ENCODE measurements at regions not wholly inside any gene's neighbourhood (a gene's known extent, or its start where the extent isn't known, plus 50 kb on each side); places are given as distances from the start of the nearest gene placed in this dataset.

DNA sequence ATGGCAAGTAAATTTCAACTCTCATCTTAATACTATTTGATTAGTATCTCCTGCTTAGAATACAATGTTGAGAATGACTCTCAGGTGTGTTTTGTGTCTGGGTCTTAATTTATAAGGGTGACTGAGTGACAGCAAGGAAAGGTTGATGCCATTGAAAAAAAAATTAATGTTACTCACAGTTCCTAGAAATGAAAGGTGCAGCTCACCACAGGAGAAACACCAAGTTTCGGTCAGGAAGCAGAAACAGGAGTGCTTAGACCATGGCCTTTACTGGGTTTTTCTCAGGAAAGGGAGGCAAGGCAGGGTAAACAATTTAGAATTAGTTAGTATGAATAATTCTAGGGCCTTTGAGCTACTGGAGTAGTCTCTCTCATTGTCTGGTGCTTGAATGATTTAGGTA is 159.2 kb upstream of the C9orf72 start:
- Mint-ChIP-seq H3K36me3 (no peaks in the 10 kb centered on the region), H3K9me3 (peaks cover 0 to 10% (median 2%) of the 10 kb centered on the region in 6 donors), H3K27ac (no peak overlapping the region), H3K4me3 (no peak overlapping the region), H3K27me3 (ENCODE audit: low read depth in 3 of 3) (peaks cover 0 to 2% (median 0%) of the 10 kb centered on the region in 3 donors), H3K4me1 (no peaks in the 10 kb centered on the region)
- no peak for DNase-seq

DNA sequence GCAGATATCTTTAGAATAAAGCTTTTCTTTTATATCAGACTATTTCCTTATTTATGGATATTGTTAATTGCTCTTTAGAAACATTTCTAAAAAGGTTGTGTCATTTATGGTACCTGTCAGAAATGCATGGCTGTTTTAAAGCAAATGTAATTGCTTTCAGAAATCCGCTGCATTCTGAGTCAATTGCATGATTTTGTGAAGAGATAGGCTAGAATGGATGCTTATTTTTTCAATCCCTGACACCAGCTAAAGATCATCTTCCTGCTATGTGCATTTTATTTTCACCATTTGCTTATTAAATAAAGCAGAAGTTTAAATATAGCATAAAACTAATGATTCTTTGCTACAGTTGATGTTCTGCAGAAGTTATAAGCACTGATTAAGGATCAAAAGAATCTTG is 170.2 kb upstream of the C9orf72 start:
- peaks cover 6 to 26% (median 15%) of the 10 kb centered on the region in 6 donors for H3K9me3 Mint-ChIP-seq
- H3K27me3 Mint-ChIP-seq (ENCODE audit: low read depth in 3 of 3): peaks cover 0 to 7% (median 3%) of the 10 kb centered on the region in 3 donors
- H3K4me3 Mint-ChIP-seq: no peak overlapping the region
- DNase-seq: no peak
- H3K36me3 Mint-ChIP-seq: no peaks in the 10 kb centered on the region
- H3K27ac Mint-ChIP-seq: no peak overlapping the region
- no peaks in the 10 kb centered on the region for H3K4me1 Mint-ChIP-seq

DNA sequence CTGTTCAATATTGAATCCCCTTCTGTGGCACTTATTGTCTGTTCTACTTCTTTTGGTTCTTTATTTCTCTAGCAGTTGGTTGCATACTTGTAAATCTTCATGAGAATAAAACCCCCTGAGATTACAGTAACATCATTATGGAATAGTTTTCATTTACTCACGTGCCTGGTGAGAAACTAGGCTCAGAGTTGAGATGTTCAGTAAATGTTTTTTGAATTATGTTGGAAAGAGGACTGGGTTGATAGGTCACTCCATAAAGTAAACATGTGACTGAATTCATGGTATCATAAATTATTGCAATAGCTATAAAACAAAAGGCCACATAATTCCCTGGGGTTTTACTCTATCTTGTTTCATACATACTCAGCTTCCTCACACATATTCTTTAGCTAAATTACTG is 174.2 kb upstream of the C9orf72 start:
- H3K27me3 Mint-ChIP-seq (ENCODE audit: low read depth in 3 of 3): peaks cover 3 to 7% (median 4%) of the 10 kb centered on the region in 3 donors
- H3K4me3 Mint-ChIP-seq: no peak overlapping the region
- H3K9me3 Mint-ChIP-seq: peaks cover 0 to 14% (median 3%) of the 10 kb centered on the region in 6 donors
- no peak for DNase-seq
- H3K27ac Mint-ChIP-seq: no peak overlapping the region
- no peaks in the 10 kb centered on the region for H3K4me1 Mint-ChIP-seq
- H3K36me3 Mint-ChIP-seq: no peaks in the 10 kb centered on the region

DNA sequence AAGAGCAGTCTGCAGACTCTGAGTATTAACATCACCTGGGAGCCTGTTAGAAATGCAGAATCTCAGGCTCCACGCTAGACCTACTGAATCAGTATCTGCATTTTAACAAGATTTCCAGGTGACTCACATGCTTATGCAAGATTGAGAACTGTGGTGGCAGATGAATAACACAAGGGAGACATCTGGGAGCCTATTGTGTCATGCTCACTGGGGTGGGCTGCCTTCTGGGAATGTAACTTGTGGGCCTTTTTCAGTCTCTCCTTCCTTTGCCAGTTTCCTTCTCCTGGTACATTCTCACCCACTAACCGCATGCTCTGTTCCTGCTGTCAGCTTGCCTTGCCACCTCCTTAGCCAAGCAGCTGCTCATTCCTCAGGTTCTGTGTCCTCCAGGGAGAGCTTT is 176.6 kb upstream of the C9orf72 start:
- no peaks in the 10 kb centered on the region for H3K36me3 Mint-ChIP-seq
- H3K9me3 Mint-ChIP-seq: peaks cover 0 to 7% (median 3%) of the 10 kb centered on the region in 6 donors
- H3K27ac Mint-ChIP-seq: no peak overlapping the region
- H3K4me3 Mint-ChIP-seq: no peak overlapping the region
- no peak for DNase-seq
- peaks cover 3 to 10% (median 4%) of the 10 kb centered on the region in 3 donors for H3K27me3 Mint-ChIP-seq (ENCODE audit: low read depth in 3 of 3)
- no peaks in the 10 kb centered on the region for H3K4me1 Mint-ChIP-seq

DNA sequence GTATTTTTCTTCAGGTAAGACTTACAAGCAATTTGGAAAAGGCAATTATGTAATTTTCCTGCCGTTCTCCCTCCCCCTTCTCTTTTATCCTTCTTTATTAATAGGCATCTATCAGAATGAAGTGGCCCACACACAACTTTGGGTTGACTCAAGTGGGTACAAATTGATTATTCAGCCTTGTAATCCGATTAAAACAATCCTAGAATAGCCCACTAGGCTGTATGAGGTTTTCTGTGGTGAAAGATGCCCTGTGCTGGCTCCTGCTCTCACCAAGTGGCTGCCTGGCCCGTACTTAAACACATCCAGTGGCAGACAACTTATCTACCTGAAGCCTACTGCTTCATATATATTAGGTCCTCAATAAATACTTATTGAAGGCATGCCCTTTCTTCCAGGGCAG is 177.3 kb upstream of the C9orf72 start:
- Mint-ChIP-seq H3K36me3 (no peaks in the 10 kb centered on the region), H3K27ac (no peak overlapping the region), H3K9me3 (peaks cover 2 to 7% (median 3%) of the 10 kb centered on the region in 6 donors), H3K4me3 (no peak overlapping the region), H3K27me3 (ENCODE audit: low read depth in 3 of 3) (peaks cover 1 to 7% (median 4%) of the 10 kb centered on the region in 3 donors), H3K4me1 (no peaks in the 10 kb centered on the region)
- no peak for DNase-seq

DNA sequence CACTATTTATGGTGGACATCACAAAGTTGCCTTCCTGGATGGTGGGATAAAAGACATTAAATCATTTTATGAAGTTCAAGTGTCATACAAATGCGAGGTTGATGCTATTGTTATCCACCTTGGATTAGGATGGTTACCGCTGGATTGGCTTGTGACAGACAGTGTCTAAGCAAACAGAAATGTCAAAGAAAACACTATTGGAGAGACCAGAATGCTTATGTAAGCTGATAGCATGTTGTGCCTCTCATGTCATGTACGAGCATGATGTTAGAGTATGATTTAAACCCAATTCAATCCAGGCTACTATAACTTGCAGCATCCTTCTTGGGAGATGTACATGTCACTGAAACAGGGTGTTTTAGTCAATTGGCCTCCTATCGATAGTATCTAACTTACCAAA is 178.8 kb upstream of the C9orf72 start:
- H3K27ac Mint-ChIP-seq: no peak overlapping the region
- H3K4me3 Mint-ChIP-seq: no peak overlapping the region
- no peak for DNase-seq
- H3K9me3 Mint-ChIP-seq: peaks cover 2 to 7% (median 4%) of the 10 kb centered on the region in 6 donors
- peaks cover 2 to 7% (median 6%) of the 10 kb centered on the region in 3 donors for H3K27me3 Mint-ChIP-seq (ENCODE audit: low read depth in 3 of 3)
- H3K4me1 Mint-ChIP-seq: no peaks in the 10 kb centered on the region
- H3K36me3 Mint-ChIP-seq: no peaks in the 10 kb centered on the region

DNA sequence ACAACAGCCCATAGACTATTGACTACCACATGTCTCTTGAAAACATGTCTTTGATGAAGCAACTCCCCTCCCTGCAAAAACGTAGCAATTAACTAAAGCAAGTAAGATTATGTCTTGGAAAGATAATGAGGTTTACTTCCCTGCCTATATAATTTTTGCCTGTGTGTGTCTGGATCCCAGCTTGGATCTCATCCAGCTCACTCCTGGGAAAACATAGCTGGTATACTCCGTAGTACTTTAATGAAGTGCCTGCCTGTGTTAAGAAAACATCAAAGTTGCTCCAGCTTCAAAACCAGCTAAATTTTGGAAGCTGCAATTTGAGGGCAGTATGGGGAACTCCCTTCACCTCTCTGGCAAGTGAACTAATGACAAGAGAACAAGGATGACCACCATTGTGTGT is 182.6 kb upstream of the C9orf72 start:
- H3K27me3 Mint-ChIP-seq (ENCODE audit: low read depth in 3 of 3): peaks cover 2 to 5% (median 4%) of the 10 kb centered on the region in 3 donors
- no peaks in the 10 kb centered on the region for H3K36me3 Mint-ChIP-seq
- no peak overlapping the region for H3K27ac Mint-ChIP-seq
- H3K4me1 Mint-ChIP-seq: no peaks in the 10 kb centered on the region
- H3K4me3 Mint-ChIP-seq: no peak overlapping the region
- H3K9me3 Mint-ChIP-seq: peaks cover 0 to 7% (median 4%) of the 10 kb centered on the region in 6 donors
- no peak for DNase-seq

DNA sequence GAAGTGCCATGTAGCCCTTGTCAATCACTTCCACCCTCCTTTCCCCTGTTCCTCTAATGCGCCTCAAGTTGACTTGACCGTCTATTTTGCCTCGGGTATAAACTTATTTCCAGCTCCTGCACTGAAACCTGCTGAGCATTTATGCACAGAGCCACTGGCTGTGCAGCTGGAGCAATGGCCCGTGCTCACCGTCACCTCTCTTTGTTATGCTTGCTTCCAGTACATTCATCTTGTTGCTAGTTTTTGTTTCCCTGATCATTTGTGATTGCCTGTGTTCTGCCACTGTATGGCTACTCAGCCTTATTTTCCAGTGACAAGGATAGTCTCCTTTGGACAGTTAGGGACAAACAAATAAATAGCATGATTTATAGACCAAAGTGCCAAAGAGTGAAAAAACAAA is 183.1 kb upstream of the C9orf72 start:
- no peak for DNase-seq
- Mint-ChIP-seq H3K4me3 (no peak overlapping the region), H3K36me3 (no peaks in the 10 kb centered on the region), H3K27me3 (ENCODE audit: low read depth in 3 of 3) (peaks cover 3 to 5% (median 4%) of the 10 kb centered on the region in 3 donors), H3K9me3 (peaks cover 0 to 7% (median 4%) of the 10 kb centered on the region in 6 donors), H3K27ac (no peak overlapping the region), H3K4me1 (no peaks in the 10 kb centered on the region)

DNA sequence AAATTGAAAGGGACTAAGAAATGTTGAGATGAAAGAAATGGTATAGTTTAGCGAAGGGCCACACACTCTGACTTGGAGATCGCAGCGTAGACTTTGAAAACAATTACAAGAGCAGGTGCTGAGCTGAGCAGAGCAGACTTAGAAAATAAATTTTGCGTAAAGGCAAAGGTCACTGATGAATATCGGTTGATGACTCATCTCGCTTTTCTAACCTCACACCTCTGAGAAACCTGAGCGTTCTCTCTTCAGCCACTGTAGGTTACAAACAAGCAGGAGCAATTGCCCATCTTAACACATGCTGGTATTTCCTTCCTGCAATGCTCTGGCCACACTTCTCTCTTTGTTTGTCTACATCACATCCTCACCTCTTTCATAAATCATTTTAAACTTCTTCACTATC is 190.6 kb upstream of the C9orf72 start:
- Mint-ChIP-seq H3K36me3 (no peaks in the 10 kb centered on the region), H3K4me3 (no peak overlapping the region), H3K27ac (no peak overlapping the region), H3K4me1 (no peaks in the 10 kb centered on the region), H3K27me3 (ENCODE audit: low read depth in 3 of 3) (peaks cover 3 to 5% (median 4%) of the 10 kb centered on the region in 3 donors), H3K9me3 (peaks cover 2 to 14% (median 3%) of the 10 kb centered on the region in 6 donors)
- DNase-seq: no peak

DNA sequence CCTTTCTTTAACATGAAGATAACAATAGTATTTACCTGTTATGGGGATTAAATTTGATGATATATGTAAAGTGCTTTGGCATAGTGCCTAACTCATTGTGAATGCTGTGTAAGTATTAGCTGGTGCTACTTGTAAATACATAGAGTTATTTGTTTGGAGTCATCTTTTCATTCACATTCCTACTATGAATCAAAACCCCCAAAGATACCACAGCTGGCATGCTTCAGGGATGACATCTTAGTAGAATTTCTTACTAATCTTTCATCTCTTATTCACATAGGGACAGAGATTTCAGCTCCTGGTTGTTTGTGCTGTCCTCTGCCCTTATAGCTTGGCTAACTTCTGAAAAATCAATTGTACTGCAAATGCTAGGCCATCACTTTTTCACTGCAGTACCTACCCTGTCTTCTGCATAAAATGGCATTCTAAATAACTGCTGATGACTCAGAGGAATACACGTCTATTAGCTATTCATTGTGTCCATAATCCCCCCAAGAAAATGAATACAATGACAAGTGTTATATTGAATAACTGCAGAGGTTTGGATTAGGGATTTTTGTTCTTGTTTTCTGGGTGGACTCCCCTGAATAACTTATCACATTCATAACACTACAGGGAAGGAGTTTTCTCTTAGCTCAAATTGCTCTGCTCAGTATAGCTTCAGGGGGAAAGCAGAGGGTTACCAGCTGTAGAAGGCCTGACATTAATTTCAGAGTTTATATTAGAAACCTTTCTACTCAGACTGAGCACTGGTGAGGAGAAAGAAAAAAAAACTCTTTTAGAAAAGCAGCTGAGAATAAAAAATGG is 192.2 kb upstream of the C9orf72 start:
- Mint-ChIP-seq H3K4me3 (no peak overlapping the region), H3K27ac (no peak overlapping the region), H3K4me1 (no peaks in the 10 kb centered on the region), H3K36me3 (no peaks in the 10 kb centered on the region), H3K9me3 (peaks cover 3 to 14% (median 5%) of the 10 kb centered on the region in 6 donors), H3K27me3 (ENCODE audit: low read depth in 3 of 3) (peaks cover 3 to 5% (median 4%) of the 10 kb centered on the region in 3 donors)
- no peak for DNase-seq

DNA sequence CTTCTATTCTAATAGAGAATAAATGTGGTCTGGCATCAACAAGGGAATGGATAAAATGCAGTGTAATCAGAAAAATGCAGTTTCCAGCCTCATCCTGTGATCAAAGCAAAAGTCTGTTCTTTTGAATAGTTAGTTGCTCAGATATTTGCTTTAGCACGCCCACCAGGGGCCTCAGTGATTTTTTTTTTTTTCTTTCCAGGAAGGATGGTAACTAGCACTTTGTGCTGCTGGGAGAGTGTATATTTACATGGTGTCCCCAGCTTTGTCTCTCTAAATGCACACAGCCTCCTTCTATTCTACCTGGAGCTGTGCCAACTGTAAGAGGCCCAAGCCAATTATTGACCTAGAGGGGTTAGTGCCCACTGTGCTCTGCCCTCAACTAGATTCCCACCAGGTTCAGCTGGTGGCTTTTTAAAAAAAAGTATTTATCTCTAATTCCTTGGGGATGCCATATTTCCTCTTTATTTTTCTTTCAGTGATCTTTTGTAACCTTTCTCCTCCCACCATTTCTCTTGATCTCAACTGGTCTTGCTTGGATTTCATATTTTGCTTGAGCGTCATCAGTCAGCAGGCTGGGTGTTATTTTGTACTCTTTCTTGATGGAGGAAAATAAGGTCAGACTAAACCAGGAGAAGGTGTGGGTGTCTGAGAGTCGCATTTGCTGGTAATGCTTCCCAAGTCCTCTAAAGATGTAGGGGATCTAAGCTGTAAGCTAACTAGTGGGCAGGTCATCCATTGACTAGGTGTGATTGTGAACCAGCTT is 193.0 kb upstream of the C9orf72 start:
- H3K36me3 Mint-ChIP-seq: no peaks in the 10 kb centered on the region
- H3K27ac Mint-ChIP-seq: no peak overlapping the region
- peaks cover 3 to 5% (median 4%) of the 10 kb centered on the region in 3 donors for H3K27me3 Mint-ChIP-seq (ENCODE audit: low read depth in 3 of 3)
- no peaks in the 10 kb centered on the region for H3K4me1 Mint-ChIP-seq
- DNase-seq: no peak
- H3K4me3 Mint-ChIP-seq: no peak overlapping the region
- peaks cover 3 to 14% (median 5%) of the 10 kb centered on the region in 6 donors for H3K9me3 Mint-ChIP-seq

DNA sequence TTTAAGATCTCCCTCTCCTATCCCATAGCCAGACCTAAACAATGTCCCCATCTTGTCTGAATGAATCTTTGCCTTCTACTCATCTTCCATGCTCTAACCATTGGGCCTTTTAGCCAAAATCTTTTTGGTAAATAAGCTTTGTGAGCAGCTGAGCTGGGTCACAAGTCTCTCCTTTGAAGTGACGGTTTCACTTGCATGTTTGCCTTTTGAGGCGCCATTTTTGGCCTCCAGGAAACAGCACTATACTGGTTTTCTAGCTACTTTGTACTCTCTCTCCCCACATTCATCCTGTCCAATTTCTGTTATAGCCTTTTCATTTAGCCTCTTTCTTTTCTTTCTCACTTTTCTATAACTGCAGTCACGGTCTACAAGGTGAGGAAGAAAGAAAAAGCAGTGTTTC is 195.5 kb upstream of the C9orf72 start:
- Mint-ChIP-seq H3K9me3 (peaks cover 3 to 14% (median 5%) of the 10 kb centered on the region in 6 donors), H3K27ac (no peak overlapping the region), H3K36me3 (no peaks in the 10 kb centered on the region), H3K27me3 (ENCODE audit: low read depth in 3 of 3) (peaks cover 2 to 4% (median 3%) of the 10 kb centered on the region in 3 donors), H3K4me1 (no peaks in the 10 kb centered on the region), H3K4me3 (no peak overlapping the region)
- DNase-seq: no peak

DNA sequence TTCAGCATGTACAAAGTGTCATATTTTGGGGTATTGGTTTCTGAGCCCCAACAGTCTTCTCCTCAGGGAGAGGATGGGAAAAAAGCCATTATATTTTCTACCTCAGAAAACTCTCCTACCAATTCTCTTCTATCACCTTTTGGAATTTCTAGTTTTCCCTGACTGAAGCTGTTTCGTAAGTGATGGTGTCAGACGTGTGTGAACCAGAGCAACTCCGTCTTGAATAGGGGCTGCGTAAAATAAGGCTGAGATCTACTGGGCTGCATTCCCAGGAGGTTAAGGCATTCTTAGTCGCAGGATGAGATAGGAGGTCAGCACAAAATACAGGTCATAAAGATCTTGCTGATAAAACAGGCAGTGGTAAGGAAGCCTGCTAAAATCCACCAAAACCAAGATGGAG is 197.3 kb upstream of the C9orf72 start:
- peaks cover 3 to 7% (median 4%) of the 10 kb centered on the region in 6 donors for H3K9me3 Mint-ChIP-seq
- no peak for DNase-seq
- peaks cover 2 to 4% (median 3%) of the 10 kb centered on the region in 3 donors for H3K27me3 Mint-ChIP-seq (ENCODE audit: low read depth in 3 of 3)
- H3K36me3 Mint-ChIP-seq: no peaks in the 10 kb centered on the region
- no peak overlapping the region for H3K4me3 Mint-ChIP-seq
- H3K27ac Mint-ChIP-seq: no peak overlapping the region
- no peaks in the 10 kb centered on the region for H3K4me1 Mint-ChIP-seq
